Activated T-helper 1 cell treated with anti-CD3 and anti-CD28 coated beads, Interleukin-2, amount 50 U/mL, for 16 hours (primary cell): ENCODE measurements at regions not wholly inside any gene's neighbourhood (a gene's known extent, or its start where the extent isn't known, plus 50 kb on each side); places are given as distances from the start of the nearest gene placed in this dataset.
"Not testable (repeated sequence)": the region's sequence is repeated elsewhere in the genome, so short reads cannot be mapped to it uniquely, and the experiment has no call there.

ENCODE experiments used
- DNase-seq, 2 donors: peaks; one replicate each; pipeline ENCODE4 v3.0.0-alpha.2; 2020; ENCODE audit warnings: low read depth in 1 of 2, low spot score in 1 of 2

DNA sequence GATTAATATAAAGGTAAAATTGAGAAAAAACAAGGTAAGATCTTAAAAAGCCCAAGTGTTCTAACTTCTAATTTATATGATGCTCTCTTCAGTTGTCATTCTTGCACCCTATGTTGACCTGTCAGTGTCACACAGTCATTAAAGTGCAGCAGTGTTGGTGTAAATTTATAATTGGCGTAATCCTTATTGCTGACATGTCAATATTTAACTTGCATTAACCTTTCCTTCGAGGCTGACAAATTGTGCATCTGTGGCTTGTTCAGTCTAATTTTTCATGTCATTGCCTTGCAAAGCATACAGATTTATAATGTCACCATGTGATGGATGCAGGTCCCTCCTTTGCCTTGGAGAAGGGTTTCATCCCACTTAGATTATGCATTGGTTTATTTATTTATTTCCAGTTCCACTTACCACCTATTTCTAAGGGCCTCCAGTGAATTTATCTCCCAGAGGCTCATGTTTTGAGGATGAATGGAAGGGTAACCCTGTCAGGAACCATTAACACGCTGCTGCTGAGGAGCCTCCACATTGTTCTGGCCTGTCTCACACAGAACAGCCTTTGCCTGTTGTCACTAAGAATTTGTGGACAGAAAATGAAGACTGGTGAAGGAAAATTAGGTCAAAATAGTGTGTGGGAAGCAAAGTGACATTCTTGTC, 1098.5 kb upstream of the LCORL start:
- DNase-seq, result no peak

DNA sequence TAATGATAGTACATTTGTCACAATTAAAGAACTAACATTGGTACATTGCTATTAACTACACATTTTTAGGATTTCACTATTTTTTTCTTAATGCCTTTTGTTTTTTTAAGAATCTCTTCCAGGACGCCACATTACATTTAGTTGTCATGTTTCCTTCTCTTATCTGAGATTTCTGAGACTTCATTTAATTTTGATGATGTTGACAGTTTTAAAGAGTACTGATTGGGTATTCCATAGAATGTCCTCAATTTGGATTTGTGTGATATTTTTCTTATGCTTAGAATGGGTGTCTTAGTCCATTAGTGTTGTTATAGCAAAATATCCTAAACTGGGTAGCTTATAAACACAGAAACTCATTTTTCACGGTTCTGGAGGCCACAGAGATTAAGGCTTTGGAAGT, 1095.5 kb upstream of the LCORL start:
- DNase-seq, result no peak

DNA sequence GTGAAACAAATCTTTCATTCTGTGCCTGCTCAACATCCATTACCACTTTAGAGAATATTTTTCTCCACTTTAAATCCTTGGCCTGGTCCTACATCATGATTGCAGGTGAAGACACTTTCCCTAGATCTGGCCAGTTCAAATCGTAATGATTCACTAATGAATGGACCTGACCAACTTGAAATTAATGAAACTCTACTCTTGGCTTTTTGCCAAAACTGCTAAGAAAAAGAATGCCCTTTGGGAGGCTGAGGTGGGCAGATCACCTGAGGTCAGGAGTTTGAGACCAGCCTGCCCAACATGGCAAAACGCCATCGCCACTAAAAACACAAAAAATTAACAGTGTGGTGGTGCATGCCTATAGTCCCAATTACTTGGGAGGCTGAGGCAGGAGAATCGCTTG, 1082.6 kb upstream of the LCORL start:
- no peak for DNase-seq

DNA sequence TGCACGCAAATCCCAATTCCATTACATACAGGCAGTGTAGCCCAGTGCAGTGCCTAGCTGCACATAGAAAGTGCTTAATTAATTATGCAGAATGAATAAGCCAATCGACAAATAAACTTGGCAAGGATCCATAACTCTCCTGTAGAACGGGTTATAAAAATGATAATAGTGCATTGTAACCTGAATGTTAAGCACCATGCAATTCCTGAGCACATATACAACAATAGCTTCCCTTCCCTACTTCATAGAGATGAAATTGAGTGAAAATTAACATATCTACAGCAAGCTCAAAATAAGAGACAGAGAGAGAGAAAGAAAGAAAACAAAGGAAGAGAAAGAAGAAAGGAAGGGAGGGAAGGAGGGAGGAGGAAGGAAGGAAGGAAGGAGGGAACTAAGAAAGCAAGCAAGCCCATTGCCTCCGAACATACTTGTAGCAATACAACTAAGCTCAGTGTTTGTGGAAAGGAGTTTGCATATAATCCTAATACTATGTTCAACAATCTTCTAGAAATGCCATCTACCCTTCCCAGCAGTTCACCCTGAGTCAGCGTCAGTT, 1074.0 kb upstream of the LCORL start:
- no peak for DNase-seq

DNA sequence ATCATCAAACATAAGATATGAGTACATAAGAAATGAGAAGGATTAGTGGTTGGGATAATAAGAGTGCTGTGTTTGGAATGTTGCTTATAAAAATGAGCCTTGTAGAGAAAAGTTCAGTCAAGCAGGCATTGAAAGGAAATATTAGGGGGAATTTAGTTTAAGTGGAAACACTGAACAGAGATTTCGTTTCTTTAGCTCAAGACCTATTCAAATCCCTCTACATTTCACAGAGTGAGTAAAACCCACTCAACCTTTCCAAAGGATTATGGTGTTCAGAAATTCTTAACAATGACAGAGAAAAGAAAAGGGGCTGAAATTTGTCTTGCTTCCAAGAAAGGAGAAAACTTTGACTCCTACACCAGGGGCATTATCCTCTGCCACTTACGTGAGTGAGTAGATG, 1072.4 kb upstream of the LCORL start:
- DNase-seq, result no peak

DNA sequence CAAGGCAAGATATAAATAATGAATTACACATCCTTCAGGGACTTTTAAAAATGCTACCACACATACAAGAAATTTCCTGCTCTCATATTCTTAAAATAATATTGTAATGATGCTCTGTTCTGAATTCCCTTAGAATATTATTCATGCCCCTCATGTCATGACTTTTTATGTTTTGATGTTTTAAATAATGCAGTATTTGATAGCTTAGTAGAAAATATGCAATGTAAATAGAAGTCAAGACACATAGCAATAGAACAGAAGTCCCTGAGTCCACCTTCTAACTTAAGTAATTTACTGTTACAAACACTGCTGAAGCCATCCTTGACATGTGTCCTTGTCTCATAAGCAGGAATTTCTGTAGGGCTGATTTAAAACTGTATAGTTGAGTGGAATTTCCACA, 1071.2 kb upstream of the LCORL start:
- no peak for DNase-seq

DNA sequence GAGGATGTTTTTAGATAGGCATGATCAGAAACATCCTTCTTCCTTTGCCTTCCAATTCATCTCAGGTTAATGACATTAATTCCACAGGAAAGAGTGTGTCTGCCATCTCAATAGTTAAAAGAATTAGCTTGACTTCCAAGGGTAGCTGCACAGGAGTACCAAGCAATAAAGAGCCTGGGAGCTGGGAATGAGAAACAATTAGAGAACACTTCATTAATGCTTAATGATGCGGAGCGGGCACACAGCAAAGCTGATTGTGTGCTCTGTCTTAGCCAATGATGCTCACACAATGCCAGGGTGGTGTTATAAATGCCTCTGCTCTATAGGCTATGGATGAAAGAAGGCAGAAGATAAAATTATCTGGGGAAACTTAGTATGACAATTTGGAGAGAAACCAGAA, 1052.5 kb upstream of the LCORL start:
- no peak for DNase-seq

DNA sequence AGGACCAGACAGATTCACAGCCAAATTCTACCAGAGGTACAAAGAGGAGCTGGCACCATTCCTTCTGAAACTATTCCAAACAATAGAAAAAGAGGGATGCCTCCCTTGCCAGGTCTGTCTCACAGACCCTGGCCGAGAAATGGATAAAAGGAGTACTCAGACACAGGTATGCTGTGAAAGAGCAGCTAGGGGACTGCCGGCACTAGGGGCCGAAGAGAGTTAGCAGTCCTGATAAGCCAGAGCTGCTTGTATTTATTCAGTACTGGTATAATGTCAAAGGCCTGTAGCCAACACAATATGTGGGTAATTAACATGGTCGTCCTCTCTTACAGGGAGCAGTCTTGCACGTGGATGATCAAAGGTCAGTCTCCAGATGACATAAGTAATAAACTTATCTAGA, 1042.1 kb upstream of the LCORL start:
- DNase-seq, result no peak

DNA sequence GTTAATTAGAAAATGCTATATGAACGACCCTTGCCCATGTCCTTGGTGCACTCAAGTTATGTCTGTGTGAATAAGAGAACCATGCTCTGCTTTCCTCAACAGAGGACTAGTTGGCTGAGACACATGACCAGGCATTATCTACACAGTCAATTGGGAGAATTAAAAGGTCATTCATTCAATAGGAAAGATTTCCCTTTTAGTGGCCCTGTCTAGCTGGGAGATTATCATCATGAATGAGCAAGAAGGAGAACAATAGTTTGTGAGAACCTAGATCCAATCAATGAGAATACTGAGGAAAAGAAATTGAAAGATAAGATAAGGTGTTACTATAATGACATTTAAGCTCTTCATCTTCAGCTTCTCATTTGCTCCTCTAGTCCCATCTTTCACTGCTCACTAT, 1033.4 kb upstream of the LCORL start:
- no peak for DNase-seq

DNA sequence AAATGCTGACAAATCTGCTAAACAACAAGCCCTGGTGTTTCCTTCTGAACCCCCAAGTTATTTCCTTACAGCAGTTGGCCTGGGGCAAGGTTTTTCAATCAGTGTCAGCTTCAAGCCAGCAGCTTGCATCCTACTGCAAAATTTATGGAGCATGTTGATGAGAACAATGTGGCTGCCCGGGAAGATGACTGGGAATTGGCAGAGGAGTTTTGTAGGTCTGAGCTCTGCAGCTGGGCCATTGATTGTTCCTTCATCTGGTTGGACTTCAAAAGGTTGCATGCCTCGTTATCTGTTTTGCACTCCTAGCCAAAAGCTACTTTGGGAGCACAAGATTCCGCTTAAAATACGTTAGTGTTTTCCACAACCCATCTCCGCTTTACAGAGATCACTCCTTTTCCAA, 1030.3 kb upstream of the LCORL start:
- no peak for DNase-seq

DNA sequence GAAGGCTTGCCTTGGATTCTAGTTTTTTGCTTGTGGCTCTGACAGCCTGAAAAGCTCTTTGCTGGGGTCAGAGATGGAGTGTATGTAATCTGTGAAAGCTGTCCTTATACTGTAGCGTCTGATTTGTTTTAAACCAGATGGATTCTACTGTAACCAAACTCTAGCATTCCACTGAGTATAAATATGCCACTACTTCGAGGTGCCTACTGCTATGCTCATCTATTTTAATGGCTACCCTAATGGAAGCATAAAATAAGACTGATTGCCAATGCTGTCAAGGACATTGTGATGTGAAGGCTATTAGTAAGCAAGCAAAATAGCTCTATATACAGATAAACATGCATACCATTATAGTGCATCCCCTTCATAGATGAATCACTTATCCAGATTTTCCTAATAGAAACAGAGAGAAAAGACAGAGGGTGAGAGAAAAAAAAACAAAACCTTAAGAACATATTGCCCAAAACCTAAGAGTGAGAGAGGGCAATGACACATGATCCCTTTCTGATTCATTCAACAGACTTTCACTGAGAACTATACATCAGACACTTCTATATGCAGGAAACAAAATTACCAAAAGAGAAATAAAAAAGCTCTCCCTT, 1025.8 kb upstream of the LCORL start:
- DNase-seq, result no peak

DNA sequence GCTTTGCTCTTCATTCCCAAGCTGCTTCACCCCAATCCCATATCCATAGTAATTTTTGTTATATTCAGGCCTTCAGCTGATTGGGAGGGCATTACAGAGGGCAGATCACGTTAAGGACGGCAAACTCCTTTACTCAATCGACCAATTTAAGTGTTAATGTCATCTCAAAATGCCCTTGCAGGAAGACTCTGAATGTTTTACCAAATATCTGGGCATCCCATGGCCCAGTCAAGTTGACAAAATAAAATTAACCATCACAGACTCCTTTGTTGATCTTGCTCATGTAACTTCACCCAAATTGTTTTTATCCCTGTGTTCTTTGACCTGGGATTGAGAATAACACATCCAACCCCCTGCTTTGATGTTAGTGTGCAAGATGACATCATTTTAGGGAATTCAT, 1018.3 kb upstream of the LCORL start:
- no peak for DNase-seq

DNA sequence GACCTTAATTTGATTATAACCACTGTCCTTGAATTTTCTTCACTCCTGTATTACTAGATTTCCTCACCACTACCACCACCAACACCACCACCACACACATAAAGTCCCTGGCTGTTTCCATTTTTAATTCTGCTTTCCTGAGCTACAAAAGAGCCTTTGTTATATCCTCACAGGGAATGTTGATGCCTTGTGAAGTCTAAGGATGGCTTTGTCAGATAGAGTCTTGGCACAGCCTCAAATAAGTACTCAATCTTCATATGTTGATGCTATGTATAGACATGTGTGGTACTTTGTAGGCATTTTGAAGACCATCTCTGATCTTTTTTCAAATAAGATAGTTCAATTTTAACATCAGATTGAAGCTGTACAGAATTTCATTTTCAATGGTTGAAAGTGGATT, 1016.7 kb upstream of the LCORL start:
- no peak for DNase-seq

DNA sequence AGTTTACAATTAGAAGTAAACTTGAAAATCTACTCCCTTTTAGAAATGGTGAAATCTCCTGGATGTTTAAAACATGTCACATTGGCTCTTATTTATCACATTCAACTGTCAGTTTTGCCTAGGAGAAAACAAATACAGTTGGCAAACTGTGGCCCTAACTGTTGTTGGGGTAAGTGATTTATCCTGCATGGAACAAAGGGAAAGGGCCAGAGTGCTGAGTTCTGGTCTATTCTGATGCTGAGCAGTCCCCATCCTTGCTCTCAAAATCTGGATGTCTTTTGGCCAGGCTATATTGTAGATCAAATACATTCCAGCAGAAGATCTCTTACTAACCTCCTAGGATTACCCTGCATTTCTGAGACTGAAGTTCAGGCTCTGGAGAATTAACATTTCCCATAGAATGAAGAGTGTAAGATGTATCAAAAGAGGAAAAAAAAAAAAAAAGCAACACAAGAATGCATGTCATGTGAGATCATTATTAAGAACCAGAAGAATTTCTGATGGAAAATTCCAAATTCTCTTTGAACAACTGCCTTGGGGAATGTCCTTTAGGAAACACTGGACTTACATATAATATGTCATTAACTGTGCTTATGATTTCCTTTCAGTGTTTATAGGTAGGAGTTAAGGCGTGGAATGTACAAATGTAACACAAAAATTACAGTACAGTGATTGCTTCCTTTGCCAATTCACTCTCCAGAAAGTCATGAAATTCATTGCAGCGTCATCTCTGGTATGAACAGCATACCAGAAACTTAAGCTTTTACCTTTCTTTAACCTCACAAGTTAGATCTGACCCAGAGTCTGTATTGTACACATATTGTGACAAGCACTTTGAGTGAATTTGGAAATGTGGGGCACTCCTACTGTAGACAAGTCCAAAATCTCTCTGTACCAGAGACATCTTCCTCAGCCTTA, 1012.5 kb upstream of the LCORL start:
- DNase-seq, result no peak

DNA sequence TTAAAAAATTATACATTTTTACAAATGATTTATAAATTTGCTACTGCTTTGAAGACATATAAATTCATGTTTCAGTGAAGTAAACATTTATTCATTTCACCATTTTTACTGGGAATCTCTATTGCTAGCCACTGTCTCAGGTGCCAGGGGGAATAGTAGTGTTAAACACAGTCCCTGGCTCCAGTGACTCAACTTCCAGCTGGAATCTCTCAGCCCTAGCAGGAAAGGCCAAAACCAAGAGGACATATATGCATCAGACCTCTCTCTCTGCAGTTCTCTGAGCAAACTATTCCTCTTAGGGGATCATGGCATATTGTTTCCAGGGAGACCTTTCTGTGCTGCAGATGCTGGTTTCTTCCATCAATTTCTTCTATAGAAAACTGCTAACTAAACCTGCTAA, 1009.0 kb upstream of the LCORL start:
- no peak for DNase-seq

DNA sequence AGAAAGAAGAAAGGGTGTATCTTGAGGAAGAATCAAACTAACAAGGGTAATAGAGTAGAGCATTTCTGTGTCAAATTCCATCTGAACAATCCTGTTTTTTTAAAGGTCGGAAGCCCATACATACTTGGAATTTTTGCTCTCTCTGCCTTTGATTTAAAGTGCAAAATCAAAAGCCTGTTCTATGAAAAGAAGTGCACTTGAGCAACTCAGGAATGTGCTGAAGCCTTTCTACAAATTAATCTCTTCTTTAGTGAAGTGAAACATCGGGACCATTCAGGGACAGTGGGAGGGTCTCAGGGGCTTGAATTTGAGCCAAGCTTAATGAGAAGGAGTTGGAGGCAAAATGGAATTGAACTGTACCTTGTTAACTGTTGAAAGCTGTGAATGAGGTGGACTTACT, 1008.5 kb upstream of the LCORL start:
- no peak for DNase-seq

DNA sequence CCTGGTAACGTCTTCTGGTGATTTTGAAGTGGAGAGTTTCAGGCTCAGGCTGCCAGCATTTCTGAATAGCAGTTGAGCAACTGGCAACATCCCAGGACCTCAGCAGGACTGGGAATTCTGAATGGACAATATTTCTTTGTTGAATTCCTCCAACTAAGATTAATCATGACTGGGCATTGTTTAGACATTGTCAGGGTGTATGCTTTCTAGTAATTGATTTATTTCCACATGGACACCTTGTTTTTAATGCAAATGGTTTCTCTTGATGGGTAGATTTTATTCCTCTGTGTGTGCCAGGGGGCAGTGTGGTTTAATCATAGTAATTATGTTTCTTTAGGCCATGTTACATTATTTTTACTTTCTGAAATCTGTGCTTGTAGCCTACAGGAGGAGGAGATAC, 1004.7 kb upstream of the LCORL start:
- no peak for DNase-seq

DNA sequence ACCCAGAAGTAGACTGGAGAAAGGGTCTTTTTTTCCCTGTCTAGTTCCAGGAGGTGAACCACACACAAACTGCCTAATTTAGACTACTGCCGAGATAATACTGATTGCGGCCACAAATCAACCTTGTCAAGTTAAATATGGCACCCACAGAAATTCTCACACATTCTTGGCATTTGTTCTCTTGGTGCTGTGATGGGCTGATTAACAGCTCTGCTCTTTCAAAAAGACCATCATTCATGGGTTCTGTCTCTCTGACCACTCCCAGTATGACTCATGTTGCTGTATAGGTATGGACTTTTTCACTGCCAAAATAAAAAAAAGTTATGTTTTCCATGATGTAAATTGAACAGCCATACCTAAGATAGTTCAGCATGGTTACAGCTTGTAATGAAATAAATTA, 1003.5 kb upstream of the LCORL start:
- DNase-seq, result no peak

DNA sequence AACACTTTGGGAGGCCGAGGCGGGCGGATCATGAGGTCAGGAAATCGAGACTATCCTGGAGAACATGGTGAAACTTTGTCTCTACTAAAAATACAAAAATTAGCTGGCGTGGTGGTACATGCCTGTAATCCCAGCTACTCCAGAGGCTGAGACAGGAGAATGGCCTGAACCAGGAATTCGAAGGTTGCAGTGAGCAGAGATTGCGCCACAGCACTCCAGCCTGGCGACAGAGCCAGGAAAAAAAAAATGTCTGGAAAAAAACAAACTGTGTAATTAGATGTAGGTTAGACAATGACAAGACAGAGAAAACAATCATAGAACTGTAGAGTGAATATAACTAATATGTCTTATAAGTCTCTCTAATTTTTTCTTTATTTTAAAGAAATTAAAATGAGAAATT, 1002.5 kb upstream of the LCORL start:
- DNase-seq, result no peak

DNA sequence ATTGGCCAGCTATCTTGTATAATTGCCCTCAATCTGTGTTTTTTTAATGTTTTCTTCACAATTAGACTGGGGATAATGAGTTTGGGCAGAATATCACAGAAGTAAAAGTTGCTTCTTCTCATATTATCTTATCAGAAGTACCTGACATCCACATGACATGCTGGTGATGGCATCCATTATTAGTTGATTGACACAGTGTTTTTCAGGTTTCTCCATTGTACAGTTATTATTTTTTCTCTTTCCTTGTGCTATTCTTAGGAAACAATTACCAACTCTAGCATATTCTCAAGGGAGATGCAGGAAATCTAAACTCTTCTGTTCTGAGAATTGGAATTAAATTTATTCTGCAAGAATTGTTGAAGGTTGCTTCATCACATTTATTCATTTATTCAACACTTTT, 1000.1 kb upstream of the LCORL start:
- no peak for DNase-seq

DNA sequence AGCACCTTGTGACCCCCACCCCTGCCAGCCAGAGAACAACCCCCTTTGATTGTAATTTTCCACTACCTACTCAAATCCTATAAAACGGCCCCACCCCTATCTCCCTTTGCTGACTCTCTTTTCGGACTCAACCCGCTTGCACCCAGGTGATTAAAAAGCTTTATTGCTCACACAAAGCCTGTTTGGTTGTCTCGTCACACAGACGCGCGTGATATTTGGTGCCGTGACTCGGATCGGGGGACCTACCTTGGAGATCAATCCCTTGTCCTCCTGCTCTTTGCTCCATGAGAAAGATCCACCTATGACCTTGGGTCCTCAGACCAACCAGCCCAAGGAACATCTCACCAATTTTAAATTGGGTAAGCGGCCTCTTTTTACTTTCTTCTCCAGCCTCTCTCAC, 995.0 kb upstream of the LCORL start:
- DNase-seq, result not testable (repeated sequence)

DNA sequence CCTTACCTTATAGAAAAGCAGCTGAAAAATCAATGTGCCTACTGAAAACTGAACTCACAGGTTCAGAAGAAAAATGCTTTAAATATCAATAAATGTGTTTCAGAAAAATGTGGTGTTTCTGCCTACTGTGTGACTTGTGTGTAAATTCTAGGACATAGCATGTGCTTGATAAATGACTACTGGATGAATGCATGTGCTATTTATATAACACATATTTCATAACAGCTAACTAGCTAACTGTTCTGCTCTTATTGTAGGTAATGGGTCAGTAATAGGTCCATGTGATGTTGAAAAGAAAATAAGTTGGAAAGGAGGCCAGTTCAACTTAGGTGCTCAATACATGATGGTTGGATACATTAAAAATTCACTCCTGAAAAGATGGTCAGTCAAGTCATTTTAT, 993.0 kb upstream of the LCORL start:
- no peak for DNase-seq
